GM12878 (cell line): ENCODE measurements at regions not wholly inside any gene's neighbourhood (a gene's known extent, or its start where the extent isn't known, plus 50 kb on each side); places are given as distances from the start of the nearest gene placed in this dataset.

Experiments used
- ATAC-seq: fragments of 200-7000 bp; cut with Tn5 transposase; 3 replicates; pipeline ENCODE4 v1.9.1; 2020; ENCODE audit warnings: mild to moderate bottlenecking, moderate library complexity
- BruUV-seq: library from RNA; stranded (reverse); fragments of 400-500 nt; replicated peaks from 2 replicates; lab custom pipeline; 2021; lab: Mats Ljungman, UMichigan
- CTCF ChIA-PET: fragments of 300-600 bp; sonication (Branson Sonifier 250); formaldehyde crosslinking; extraction: SDS; loops from one replicate; lab custom pipeline; 2021; ENCODE audit warnings: inconsistent platforms; lab: Yijun Ruan, JAX
- POLR2A ChIA-PET: fragments of 350-600 bp; formaldehyde crosslinking; extraction: SDS; loops from one replicate; lab custom pipeline; 2021; ENCODE audit warnings: inconsistent platforms; lab: Charles Lee
- RAD21 ChIA-PET: fragments of 300-600 bp; sonication (Branson Sonifier 250); formaldehyde crosslinking; loops from one replicate; lab custom pipeline; 2023; ENCODE audit warnings: antibody characterized with exemption; ENCODE audit not compliant: unreplicated experiment; lab: Charles Lee
- SMC1A ChIA-PET: fragments of 300-600 bp; sonication (Branson Sonifier 250); formaldehyde crosslinking; loops from one replicate; lab custom pipeline; 2023; ENCODE audit not compliant: unreplicated experiment, uncharacterized antibody; lab: Charles Lee
- DNase-seq: peaks from one replicate; pipeline ENCODE4 v3.0.0-alpha.2; 2011; ENCODE audit warnings: low read depth, low spot score
- FAIRE-seq: peaks from 3 replicates; lab custom pipeline; 2011; peaks lifted over from hg19 to GRCh38; lab: Jason Lieb, UNC
- H2AFZ ChIP-seq: 2 replicates; pipeline ENCODE4 v1.6.0; 2011; ENCODE audit warnings: low read depth, low read length, control low read depth; ENCODE audit not compliant: control insufficient read depth
- H3K27ac ChIP-seq: 2 replicates; pipeline ENCODE4 v1.5.1; 2011; ENCODE audit warnings: control low read depth; ENCODE audit not compliant: control insufficient read depth, insufficient read depth
- H3K27me3 ChIP-seq, 2 experiments: replicated peaks in 1 of 2; 2 replicates each; pipeline versions ENCODE4 v1.6.0 to v1.6.1; 2011; ENCODE audit warnings: low read length in 1 of 2; ENCODE audit not compliant: control insufficient read depth in 2 of 2, insufficient read depth in 2 of 2
- H3K36me3 ChIP-seq, 2 experiments: 2 replicates each; pipeline ENCODE4 v1.5.1; 2011; ENCODE audit warnings: low read length in 1 of 2; ENCODE audit not compliant: control insufficient read depth in 2 of 2, insufficient read depth in 2 of 2
- H3K4me1 ChIP-seq: 2 replicates; pipeline ENCODE4 v1.6.1; 2011; ENCODE audit warnings: mild to moderate bottlenecking, low read length, moderate library complexity, mixed read lengths; ENCODE audit not compliant: control insufficient read depth, insufficient read depth
- H3K4me2 ChIP-seq: 2 replicates; pipeline ENCODE4 v1.6.0; 2011; ENCODE audit warnings: control low read depth; ENCODE audit not compliant: control insufficient read depth, insufficient read depth
- H3K4me3 ChIP-seq: fragments of 200-600 bp; sonication (generic); 2 replicates; pipeline ENCODE4 v1.5.1; 2016
- H3K79me2 ChIP-seq: 2 replicates; pipeline ENCODE4 v1.6.0; 2011; ENCODE audit warnings: low read length; ENCODE audit not compliant: control insufficient read depth, insufficient read depth
- H3K9ac ChIP-seq: 2 replicates; pipeline ENCODE4 v1.8.0; 2011; ENCODE audit warnings: low read length, control low read depth, mixed read lengths; ENCODE audit not compliant: control insufficient read depth, insufficient read depth
- H3K9me3 ChIP-seq: replicated peaks from 3 replicates; pipeline ENCODE4 v1.5.1; 2011; ENCODE audit warnings: mild to moderate bottlenecking, low read length; ENCODE audit not compliant: control insufficient read depth, insufficient read depth
- H4K20me1 ChIP-seq: 2 replicates; pipeline ENCODE4 v1.6.0; 2011; ENCODE audit not compliant: control insufficient read depth, insufficient read depth
- CBFB ChIP-seq: IDR thresholded peaks from 2 replicates; pipeline ENCODE4 v1.6.1; 2016; ENCODE audit warnings: antibody characterized with exemption, low read depth
- CHD2 ChIP-seq: IDR thresholded peaks from 2 replicates; pipeline ENCODE4 v1.6.1; 2011; ENCODE audit warnings: low read depth, low read length, improper control_type of control experiment, borderline replicate concordance
- FOXK2 ChIP-seq: fragments of 450-650 bp; IDR thresholded peaks from 2 replicates; pipeline ENCODE4 v1.6.1; 2017; ENCODE audit warnings: mild to moderate bottlenecking, moderate library complexity
- MTA3 ChIP-seq: IDR thresholded peaks from 2 replicates; pipeline ENCODE4 v1.6.1; 2012; ENCODE audit warnings: low read length, inconsistent platforms, borderline replicate concordance
- SUPT20H ChIP-seq: IDR thresholded peaks from 2 replicates; pipeline ENCODE4 v1.6.1; 2011; ENCODE audit warnings: low read depth, mild to moderate bottlenecking, low read length, moderate library complexity, borderline replicate concordance; ENCODE audit not compliant: control insufficient read depth
- SUZ12 ChIP-seq: fragments of 200-600 bp; sonication (generic); IDR thresholded peaks from one replicate; pipeline ENCODE4 v1.6.1; 2018; ENCODE audit warnings: antibody characterized with exemption, mild to moderate bottlenecking; ENCODE audit not compliant: unreplicated experiment
- WGBS: methylation state at CpG from one replicate; pipeline ENCODE4 v1.1.6; 2016; ENCODE audit warnings: low lambda C conversion rate; ENCODE audit not compliant: insufficient replicate concordance, insufficient coverage; ENCODE audit errors: missing lambda C conversion rate; 5-methylcytosine and 5-hydroxymethylcytosine counted together
- in situ Hi-C: fragments of 300-500 bp; cut with MboI; formaldehyde crosslinking; loops from 9 replicates; pipeline ENCODE4 v1.14.3; 2018; ENCODE audit warnings: mixed read lengths
- intact Hi-C: fragments of 100-400 bp; cut with micrococcal nuclease; formaldehyde crosslinking; loops from one replicate; pipeline ENCODE4 v1.14.2; 2022; ENCODE audit not compliant: unreplicated experiment
- TF ChIP-seq, protein P1 (sequence below): fragments of 450-650 bp; conservative IDR thresholded peaks from 2 replicates; pipeline ENCODE4 v1.6.1; 2017; ENCODE audit warnings: mild to moderate bottlenecking, moderate library complexity
- TF ChIP-seq, protein P2 (sequence below): fragments of 450-650 bp; formaldehyde crosslinking; IDR thresholded peaks from 2 replicates; pipeline ENCODE4 v1.4.0; 2022; ENCODE audit warnings: mild to moderate bottlenecking, moderate library complexity
- TF ChIP-seq, protein P3 (sequence below): fragments of 450-650 bp; IDR thresholded peaks from 2 replicates; pipeline ENCODE4 v1.6.1; 2017; ENCODE audit warnings: mild to moderate bottlenecking, moderate library complexity

DNA sequence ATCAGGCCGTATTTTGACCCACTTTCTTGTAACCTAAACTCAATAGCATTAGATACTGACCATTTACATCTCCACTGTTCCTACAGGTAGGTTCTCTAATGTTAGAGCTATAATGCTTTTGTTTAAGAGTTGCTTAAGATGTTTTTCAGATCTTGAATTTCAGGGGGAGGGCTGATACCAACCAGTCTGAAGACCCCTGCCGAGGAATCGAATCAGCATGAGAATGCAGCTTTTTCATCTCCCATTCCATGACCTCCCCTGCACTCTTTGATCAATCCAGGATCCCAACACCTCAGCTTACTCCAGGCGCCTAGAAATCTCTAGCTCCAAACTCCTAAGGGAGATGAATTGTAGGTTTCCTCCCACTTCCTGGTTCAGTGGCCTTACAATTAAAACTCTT is 120.5 kb upstream of the MC4R start:
- RAD21 ChIA-PET: no interaction called here
- no peaks in the 10 kb centered on the region for H4K20me1 ChIP-seq
- POLR2A ChIA-PET: no interaction called here
- CTCF ChIA-PET: no interaction called here
- FAIRE-seq (no peak), ATAC-seq (no peak), DNase-seq (no peak)
- no peak overlapping the region for H3K9ac ChIP-seq
- in situ Hi-C loops (no loop called here), intact Hi-C loops (no loop called here)
- SMC1A ChIA-PET: no interaction called here
- TF ChIP-seq FOXK2 (no peak), SUZ12 (no peak), CHD2 (no peak), SUPT20H (no peak), MTA3 (no peak)
- H2AFZ ChIP-seq: no peak overlapping the region
- H3K79me2 ChIP-seq: no peaks in the 10 kb centered on the region
- no peaks in the 10 kb centered on the region for H3K9me3 ChIP-seq
- no TSS peak for BruUV-seq
- 14% methylated on average over 4 of the region's 4 CpGs for WGBS
- no peak overlapping the region for H3K4me2 ChIP-seq
- no peaks in the 10 kb centered on the region; a peak in 1 of 4 replicates for H3K27me3 ChIP-seq
- H3K4me1 ChIP-seq: no peaks in the 10 kb centered on the region
- H3K27ac ChIP-seq: no peak overlapping the region
- no peaks in the 10 kb centered on the region for H3K36me3 ChIP-seq
- no peak overlapping the region for H3K4me3 ChIP-seq

DNA sequence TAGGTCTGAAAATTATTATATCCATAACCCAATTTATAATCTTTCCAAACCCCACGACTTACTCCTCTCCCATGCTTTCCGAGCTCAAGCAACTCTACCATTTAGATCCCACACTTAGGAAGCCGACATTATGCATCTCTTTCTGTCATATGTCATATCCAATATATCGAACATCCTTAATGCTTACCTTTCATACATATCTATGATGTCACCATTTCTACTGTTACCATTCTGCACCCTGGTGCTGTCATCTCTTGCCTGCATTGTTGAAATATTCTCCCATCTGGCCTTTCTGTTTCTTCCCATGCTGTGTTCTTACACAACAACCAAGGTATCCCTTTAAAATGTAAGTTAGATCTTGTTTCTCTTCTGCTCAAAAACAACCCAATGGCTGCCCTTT is 127.1 kb upstream of the MC4R start:
- ChIA-PET RAD21 (no interaction called here), SMC1A (no interaction called here)
- DNase-seq: no peak
- no peaks in the 10 kb centered on the region for H3K36me3 ChIP-seq
- H3K27me3 ChIP-seq: peaks cover 0 to 3% of the 10 kb centered on the region in 2 experiments; a peak in 1 of 4 replicates
- no peaks in the 10 kb centered on the region for H3K9me3 ChIP-seq
- no peaks in the 10 kb centered on the region for H3K79me2 ChIP-seq
- intact Hi-C loops: no loop called here
- TF ChIP-seq, protein P1, sequence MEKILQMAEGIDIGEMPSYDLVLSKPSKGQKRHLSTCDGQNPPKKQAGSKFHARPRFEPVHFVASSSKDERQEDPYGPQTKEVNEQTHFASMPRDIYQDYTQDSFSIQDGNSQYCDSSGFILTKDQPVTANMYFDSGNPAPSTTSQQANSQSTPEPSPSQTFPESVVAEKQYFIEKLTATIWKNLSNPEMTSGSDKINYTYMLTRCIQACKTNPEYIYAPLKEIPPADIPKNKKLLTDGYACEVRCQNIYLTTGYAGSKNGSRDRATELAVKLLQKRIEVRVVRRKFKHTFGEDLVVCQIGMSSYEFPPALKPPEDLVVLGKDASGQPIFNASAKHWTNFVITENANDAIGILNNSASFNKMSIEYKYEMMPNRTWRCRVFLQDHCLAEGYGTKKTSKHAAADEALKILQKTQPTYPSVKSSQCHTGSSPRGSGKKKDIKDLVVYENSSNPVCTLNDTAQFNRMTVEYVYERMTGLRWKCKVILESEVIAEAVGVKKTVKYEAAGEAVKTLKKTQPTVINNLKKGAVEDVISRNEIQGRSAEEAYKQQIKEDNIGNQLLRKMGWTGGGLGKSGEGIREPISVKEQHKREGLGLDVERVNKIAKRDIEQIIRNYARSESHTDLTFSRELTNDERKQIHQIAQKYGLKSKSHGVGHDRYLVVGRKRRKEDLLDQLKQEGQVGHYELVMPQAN: no peak
- no peak for TF ChIP-seq CBFB
- TF ChIP-seq, protein P2, sequence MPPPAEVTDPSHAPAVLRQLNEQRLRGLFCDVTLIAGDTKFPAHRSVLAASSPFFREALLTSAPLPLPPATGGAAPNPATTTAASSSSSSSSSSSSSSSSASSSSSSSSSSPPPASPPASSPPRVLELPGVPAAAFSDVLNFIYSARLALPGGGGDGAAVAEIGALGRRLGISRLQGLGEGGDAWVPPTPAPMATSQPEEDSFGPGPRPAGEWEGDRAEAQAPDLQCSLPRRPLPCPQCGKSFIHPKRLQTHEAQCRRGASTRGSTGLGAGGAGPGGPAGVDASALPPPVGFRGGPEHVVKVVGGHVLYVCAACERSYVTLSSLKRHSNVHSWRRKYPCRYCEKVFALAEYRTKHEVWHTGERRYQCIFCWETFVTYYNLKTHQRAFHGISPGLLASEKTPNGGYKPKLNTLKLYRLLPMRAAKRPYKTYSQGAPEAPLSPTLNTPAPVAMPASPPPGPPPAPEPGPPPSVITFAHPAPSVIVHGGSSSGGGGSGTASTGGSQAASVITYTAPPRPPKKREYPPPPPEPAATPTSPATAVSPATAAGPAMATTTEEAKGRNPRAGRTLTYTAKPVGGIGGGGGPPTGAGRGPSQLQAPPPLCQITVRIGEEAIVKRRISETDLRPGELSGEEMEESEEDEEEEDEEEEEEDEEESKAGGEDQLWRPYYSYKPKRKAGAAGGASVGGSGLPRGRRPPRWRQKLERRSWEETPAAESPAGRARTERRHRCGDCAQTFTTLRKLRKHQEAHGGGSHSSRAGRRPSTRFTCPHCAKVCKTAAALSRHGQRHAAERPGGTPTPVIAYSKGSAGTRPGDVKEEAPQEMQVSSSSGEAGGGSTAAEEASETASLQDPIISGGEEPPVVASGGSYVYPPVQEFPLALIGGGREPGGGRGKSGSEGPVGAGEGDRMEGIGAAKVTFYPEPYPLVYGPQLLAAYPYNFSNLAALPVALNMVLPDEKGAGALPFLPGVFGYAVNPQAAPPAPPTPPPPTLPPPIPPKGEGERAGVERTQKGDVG (CRISPR knock-in tag): no peak
- TF ChIP-seq, protein P3, sequence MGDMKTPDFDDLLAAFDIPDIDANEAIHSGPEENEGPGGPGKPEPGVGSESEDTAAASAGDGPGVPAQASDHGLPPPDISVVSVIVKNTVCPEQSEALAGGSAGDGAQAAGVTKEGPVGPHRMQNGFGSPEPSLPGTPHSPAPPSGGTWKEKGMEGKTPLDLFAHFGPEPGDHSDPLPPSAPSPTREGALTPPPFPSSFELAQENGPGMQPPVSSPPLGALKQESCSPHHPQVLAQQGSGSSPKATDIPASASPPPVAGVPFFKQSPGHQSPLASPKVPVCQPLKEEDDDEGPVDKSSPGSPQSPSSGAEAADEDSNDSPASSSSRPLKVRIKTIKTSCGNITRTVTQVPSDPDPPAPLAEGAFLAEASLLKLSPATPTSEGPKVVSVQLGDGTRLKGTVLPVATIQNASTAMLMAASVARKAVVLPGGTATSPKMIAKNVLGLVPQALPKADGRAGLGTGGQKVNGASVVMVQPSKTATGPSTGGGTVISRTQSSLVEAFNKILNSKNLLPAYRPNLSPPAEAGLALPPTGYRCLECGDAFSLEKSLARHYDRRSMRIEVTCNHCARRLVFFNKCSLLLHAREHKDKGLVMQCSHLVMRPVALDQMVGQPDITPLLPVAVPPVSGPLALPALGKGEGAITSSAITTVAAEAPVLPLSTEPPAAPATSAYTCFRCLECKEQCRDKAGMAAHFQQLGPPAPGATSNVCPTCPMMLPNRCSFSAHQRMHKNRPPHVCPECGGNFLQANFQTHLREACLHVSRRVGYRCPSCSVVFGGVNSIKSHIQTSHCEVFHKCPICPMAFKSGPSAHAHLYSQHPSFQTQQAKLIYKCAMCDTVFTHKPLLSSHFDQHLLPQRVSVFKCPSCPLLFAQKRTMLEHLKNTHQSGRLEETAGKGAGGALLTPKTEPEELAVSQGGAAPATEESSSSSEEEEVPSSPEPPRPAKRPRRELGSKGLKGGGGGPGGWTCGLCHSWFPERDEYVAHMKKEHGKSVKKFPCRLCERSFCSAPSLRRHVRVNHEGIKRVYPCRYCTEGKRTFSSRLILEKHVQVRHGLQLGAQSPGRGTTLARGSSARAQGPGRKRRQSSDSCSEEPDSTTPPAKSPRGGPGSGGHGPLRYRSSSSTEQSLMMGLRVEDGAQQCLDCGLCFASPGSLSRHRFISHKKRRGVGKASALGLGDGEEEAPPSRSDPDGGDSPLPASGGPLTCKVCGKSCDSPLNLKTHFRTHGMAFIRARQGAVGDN: no peak
- TF ChIP-seq, all 136 proteins: peak for 0
- ChIA-PET POLR2A (no interaction called here), CTCF (no interaction called here)
- H3K4me1 ChIP-seq: no peaks in the 10 kb centered on the region
- H3K4me2 ChIP-seq: no peak overlapping the region
- H2AFZ ChIP-seq: no peak overlapping the region
- H3K27ac ChIP-seq: no peak overlapping the region
- no peak overlapping the region for H3K4me3 ChIP-seq
- no peak overlapping the region for H3K9ac ChIP-seq
- in situ Hi-C loops: no loop called here
- ATAC-seq: no peak
- no peak for FAIRE-seq
- no peaks in the 10 kb centered on the region for H4K20me1 ChIP-seq
- WGBS: 27% methylated on average over 4 of the region's 4 CpGs
- no TSS peak for BruUV-seq
